Vagina (tissue), 2 donors: ENCODE measurements at regions not wholly inside any gene's neighbourhood (a gene's known extent, or its start where the extent isn't known, plus 50 kb on each side); places are given as distances from the start of the nearest gene placed in this dataset.

Source experiments
- DNase-seq, 2 donors: peaks; one replicate each; pipeline ENCODE4 v3.0.0-alpha.2; 2017; ENCODE audit errors: extremely low spot score in 2 of 2
- H3K27ac ChIP-seq: fragments of 200-600 bp; sonication (generic); one replicate; pipeline ENCODE4 v1.5.1; 2019
- H3K27me3 ChIP-seq: fragments of 200-600 bp; sonication (generic); one replicate; pipeline ENCODE4 v1.5.1; 2019
- H3K36me3 ChIP-seq, 2 donors: fragments of 200-600 bp; sonication (generic); one replicate each; pipeline ENCODE4 v1.5.1; 2017 to 2019
- H3K4me1 ChIP-seq: fragments of 200-600 bp; sonication (generic); one replicate; pipeline ENCODE4 v1.5.1; 2019
- H3K4me3 ChIP-seq, 2 donors: fragments of 200-600 bp; sonication (generic); 1 replicate in 1 of 2; 2 replicates in 1 of 2; pipeline ENCODE4 v1.5.1; 2016 to 2019
- H3K9me3 ChIP-seq: fragments of 200-600 bp; sonication (generic); one replicate; pipeline ENCODE4 v1.5.1; 2019
- POLR2A ChIP-seq, 2 donors: fragments of 450-650 bp; IDR thresholded peaks; one replicate each; pipeline ENCODE4 v1.6.1; 2017; ENCODE audit warnings: antibody characterized with exemption in 2 of 2, mild to moderate bottlenecking in 2 of 2, moderate library complexity in 2 of 2
- POLR2AphosphoS5 ChIP-seq, 2 donors: sonication (generic); formaldehyde crosslinking; IDR thresholded peaks; one replicate each; pipeline ENCODE4 v1.9.0; 2017; ENCODE audit warnings: antibody characterized with exemption in 2 of 2, mild to moderate bottlenecking in 2 of 2, low read depth in 1 of 2; ENCODE audit not compliant: insufficient read depth in 1 of 2
- intact Hi-C: fragments of 100-400 bp; cut with DNase I; formaldehyde crosslinking; loops from one replicate; pipeline ENCODE4 v1.15.1; 2023
- TF ChIP-seq, protein P1 (sequence below), 3 experiments: fragments of 450-650 bp in 2 of 3; fragments of 200-600 bp in 1 of 3; sonication (generic) in 1 of 3; IDR thresholded peaks; one replicate each; pipeline ENCODE4 v1.5.1; 2017 to 2019; ENCODE audit warnings: antibody characterized with exemption in 3 of 3, mild to moderate bottlenecking in 2 of 3, moderate library complexity in 2 of 3

DNA sequence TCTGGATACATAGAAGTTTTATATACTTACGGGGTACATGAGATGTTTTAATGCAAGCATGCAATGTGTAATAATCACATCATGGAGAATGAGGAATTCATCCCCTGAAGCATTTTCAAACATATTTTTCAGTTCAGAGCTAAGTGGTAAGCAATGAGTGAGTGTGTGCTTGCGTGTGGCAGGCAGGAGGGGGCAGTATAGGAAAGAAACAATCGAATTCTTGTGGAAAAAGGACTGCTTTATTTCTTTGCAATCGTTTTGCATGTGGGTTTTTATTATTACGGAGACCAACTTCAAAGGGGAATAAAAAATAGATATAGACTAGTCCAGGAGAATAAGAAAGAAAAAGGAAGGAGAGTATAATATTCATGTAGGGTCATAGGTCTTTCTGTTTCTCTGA lies 271.6 kb downstream of the CHL1 start:
- Histone ChIP-seq H3K27me3 (no peaks in the 10 kb centered on the region), H3K27ac (no peak overlapping the region), H3K4me1 (no peaks in the 10 kb centered on the region), H3K4me3 (no peak overlapping the region), H3K36me3 (no peaks in the 10 kb centered on the region), H3K9me3 (no peaks in the 10 kb centered on the region)
- DNase-seq = no peak
- intact Hi-C loops = no loop called here
- TF ChIP-seq POLR2AphosphoS5 (IDR thresholded peaks at IDR 0.05; ENCODE audit: insufficient read depth in 1 of 2, low read depth in 1 of 2) (no peak), POLR2A (IDR thresholded peaks at IDR 0.05) (no peak)
- TF ChIP-seq, protein P1, sequence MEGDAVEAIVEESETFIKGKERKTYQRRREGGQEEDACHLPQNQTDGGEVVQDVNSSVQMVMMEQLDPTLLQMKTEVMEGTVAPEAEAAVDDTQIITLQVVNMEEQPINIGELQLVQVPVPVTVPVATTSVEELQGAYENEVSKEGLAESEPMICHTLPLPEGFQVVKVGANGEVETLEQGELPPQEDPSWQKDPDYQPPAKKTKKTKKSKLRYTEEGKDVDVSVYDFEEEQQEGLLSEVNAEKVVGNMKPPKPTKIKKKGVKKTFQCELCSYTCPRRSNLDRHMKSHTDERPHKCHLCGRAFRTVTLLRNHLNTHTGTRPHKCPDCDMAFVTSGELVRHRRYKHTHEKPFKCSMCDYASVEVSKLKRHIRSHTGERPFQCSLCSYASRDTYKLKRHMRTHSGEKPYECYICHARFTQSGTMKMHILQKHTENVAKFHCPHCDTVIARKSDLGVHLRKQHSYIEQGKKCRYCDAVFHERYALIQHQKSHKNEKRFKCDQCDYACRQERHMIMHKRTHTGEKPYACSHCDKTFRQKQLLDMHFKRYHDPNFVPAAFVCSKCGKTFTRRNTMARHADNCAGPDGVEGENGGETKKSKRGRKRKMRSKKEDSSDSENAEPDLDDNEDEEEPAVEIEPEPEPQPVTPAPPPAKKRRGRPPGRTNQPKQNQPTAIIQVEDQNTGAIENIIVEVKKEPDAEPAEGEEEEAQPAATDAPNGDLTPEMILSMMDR (IDR thresholded peaks at IDR 0.05) = no peak

DNA sequence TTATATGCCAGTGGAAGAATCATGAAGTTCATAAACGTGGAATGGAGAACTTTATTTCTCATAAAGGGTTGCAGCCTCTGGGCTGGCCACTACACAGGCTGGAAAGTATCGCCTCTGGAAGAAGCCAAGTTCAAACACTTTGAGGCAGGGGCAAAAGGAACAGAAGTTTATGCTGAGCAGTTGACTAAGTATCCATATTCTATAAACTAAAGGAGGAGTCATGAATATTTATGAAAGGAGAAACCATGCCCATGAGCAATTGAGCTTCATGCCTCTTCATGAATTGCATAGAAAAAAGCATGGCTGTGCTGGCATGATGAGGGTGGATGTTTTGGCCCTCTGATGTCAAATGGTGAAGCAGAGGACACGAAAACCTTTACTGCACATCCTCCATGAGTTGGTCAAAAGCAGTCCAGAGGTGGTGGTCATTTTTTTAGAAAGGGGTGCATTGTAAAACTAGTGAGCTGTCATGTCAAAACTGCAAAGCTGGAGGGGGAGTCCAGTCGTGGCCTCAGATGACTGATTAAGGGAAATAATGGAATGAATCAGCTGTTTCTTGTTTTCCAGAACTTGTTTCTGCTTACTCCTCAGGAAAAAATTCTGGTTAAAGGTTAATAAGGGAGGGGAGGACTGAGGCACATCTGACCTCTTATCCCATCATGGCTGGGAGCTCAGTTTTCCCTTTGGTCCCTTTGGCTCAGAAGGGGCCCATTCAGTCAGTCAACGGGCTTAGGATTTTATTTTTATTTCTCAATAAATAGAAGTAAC lies 276.7 kb downstream of the CHL1 start:
- H3K27ac ChIP-seq = no peak overlapping the region
- H3K4me3 ChIP-seq = no peak overlapping the region
- H3K36me3 ChIP-seq = no peaks in the 10 kb centered on the region
- H3K4me1 ChIP-seq = no peaks in the 10 kb centered on the region
- intact Hi-C loops = no loop called here
- no peaks in the 10 kb centered on the region for H3K27me3 ChIP-seq
- TF ChIP-seq, protein P1 (IDR thresholded peaks at IDR 0.05) = no peak
- TF ChIP-seq POLR2AphosphoS5 (IDR thresholded peaks at IDR 0.05; ENCODE audit: insufficient read depth in 1 of 2, low read depth in 1 of 2) = no peak
- no peak for TF ChIP-seq POLR2A (IDR thresholded peaks at IDR 0.05)
- no peak for DNase-seq
- no peaks in the 10 kb centered on the region for H3K9me3 ChIP-seq

DNA sequence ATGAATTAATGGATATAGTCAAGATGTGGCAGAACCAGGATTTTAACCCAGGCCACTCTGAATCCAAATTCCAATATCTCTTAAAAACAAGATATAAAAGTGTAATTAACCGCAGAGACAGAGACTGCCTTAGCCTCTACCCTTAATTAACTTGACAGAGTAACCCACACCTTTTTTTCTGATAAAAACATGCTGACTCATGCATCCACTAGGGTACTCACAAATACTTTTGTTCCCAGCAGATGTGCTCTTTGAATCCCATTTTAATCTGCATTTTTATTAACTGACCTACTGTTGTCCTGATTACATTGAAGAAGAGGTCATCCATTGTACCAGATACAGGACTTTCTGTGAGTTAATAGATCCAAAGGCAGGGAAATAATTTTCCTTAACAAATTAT lies 278.3 kb downstream of the CHL1 start:
- Histone ChIP-seq H3K4me1 (no peaks in the 10 kb centered on the region), H3K27ac (no peak overlapping the region), H3K9me3 (no peaks in the 10 kb centered on the region), H3K36me3 (no peaks in the 10 kb centered on the region), H3K27me3 (no peaks in the 10 kb centered on the region), H3K4me3 (no peak overlapping the region)
- no peak for TF ChIP-seq POLR2A (IDR thresholded peaks at IDR 0.05)
- TF ChIP-seq POLR2AphosphoS5 (IDR thresholded peaks at IDR 0.05; ENCODE audit: insufficient read depth in 1 of 2, low read depth in 1 of 2) = no peak
- TF ChIP-seq, protein P1 (IDR thresholded peaks at IDR 0.05) = no peak
- intact Hi-C loops = no loop called here
- DNase-seq = no peak

DNA sequence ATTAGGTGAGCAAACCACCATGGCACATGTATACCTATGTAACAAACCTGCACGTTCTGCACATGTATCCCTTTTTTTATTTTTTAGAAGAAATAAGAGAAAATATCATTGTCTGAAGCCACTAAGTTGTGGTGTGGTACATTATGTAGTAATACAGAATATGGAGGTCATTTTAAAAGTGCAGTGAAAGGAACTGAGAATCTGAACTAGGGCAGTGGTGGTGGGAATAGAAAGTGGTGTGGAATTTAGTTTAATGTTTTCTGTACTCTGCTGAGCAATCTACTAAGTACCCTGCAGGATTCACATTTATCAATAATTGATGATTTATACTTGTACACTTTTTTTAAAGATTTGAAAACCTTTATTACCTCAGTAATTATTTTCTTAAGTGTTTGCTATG lies 283.5 kb downstream of the CHL1 start:
- no peak for TF ChIP-seq POLR2AphosphoS5 (IDR thresholded peaks at IDR 0.05; ENCODE audit: insufficient read depth in 1 of 2, low read depth in 1 of 2)
- TF ChIP-seq POLR2A (IDR thresholded peaks at IDR 0.05) = no peak
- TF ChIP-seq, protein P1 (IDR thresholded peaks at IDR 0.05) = no peak
- intact Hi-C loops = no loop called here
- Histone ChIP-seq H3K36me3 (no peaks in the 10 kb centered on the region), H3K27ac (no peak overlapping the region), H3K27me3 (no peaks in the 10 kb centered on the region), H3K4me3 (no peak overlapping the region), H3K4me1 (no peaks in the 10 kb centered on the region), H3K9me3 (no peaks in the 10 kb centered on the region)
- DNase-seq = no peak

DNA sequence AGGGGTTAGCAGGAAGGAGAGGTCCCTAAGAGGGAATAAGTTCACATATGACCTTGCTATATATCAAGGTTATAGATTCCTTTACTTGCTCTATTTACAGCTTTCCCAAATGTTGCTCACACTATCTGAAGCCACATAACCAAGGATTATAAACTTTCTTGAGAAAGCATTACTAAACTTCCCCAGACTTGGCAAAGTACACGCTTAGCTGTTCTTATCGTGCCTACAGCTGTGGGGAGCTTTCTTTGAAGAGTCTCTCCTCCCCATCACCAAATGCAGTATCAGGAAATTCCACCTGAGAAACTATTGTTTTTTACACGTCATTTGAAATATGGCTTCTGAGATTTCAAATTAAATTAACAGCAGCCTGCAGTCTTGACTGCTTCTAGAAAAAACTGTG lies 284.5 kb downstream of the CHL1 start:
- H3K27me3 ChIP-seq = no peaks in the 10 kb centered on the region
- no peaks in the 10 kb centered on the region for H3K4me1 ChIP-seq
- intact Hi-C loops = no loop called here
- H3K4me3 ChIP-seq = no peak overlapping the region
- H3K36me3 ChIP-seq = no peaks in the 10 kb centered on the region
- TF ChIP-seq, protein P1 (IDR thresholded peaks at IDR 0.05) = no peak
- no peak for TF ChIP-seq POLR2A (IDR thresholded peaks at IDR 0.05)
- TF ChIP-seq POLR2AphosphoS5 (IDR thresholded peaks at IDR 0.05; ENCODE audit: insufficient read depth in 1 of 2, low read depth in 1 of 2) = no peak
- no peaks in the 10 kb centered on the region for H3K9me3 ChIP-seq
- DNase-seq = no peak
- H3K27ac ChIP-seq = no peak overlapping the region
